K562 (cell line): ENCODE measurements at regions not wholly inside any gene's neighbourhood (a gene's known extent, or its start where the extent isn't known, plus 50 kb on each side); places are given as distances from the start of the nearest gene placed in this dataset.

Source experiments
- ATAC-seq: fragments of 200-7000 bp; cut with Tn5 transposase; 3 replicates; pipeline ENCODE4 v1.9.1; 2020; ENCODE audit warnings: moderate library complexity
- BruUV-seq: library from RNA; stranded (reverse); fragments of 400-500 nt; replicated peaks from 2 replicates; lab custom pipeline; 2021; lab: Mats Ljungman, UMichigan
- CTCF ChIA-PET: fragments of 300-600 bp; formaldehyde crosslinking; extraction: SDS; loops from one replicate; lab custom pipeline; 2021; ENCODE audit warnings: low intra/inter-chr PET ratio; lab: Yijun Ruan, JAX
- POLR2A ChIA-PET: fragments of 300-600, 350-650 bp; sonication (Branson Sonifier 250); formaldehyde crosslinking; extraction: SDS; loops from one replicate; lab custom pipeline; 2021; ENCODE audit warnings: antibody characterized with exemption, inconsistent platforms; lab: Yijun Ruan, JAX
- DNase-seq, 4 experiments: peaks; one replicate each; pipeline versions ENCODE4 v3.0.0 to v3.0.0-alpha.2; 2011 to 2018; ENCODE audit warnings: low spot score in 3 of 4, mixed read lengths in 3 of 4; ENCODE audit errors: extremely low read depth in 1 of 4
- FAIRE-seq: peaks from 2 replicates; lab custom pipeline; 2011; peaks lifted over from hg19 to GRCh38; lab: Jason Lieb, UNC
- H2AFZ ChIP-seq: 2 replicates; pipeline ENCODE4 v1.6.0; 2011; ENCODE audit warnings: low read depth, low read length, control low read depth, inconsistent platforms
- H3K27ac ChIP-seq: fragments of 200-600 bp; 3 replicates; pipeline ENCODE4 v1.8.0; 2011; ENCODE audit warnings: low read depth, mild to moderate bottlenecking, control low read depth, inconsistent platforms, low read length, moderate library complexity, mixed read lengths; ENCODE audit errors: extremely low read depth
- H3K27me3 ChIP-seq, 2 experiments: fragments of 300-600 bp in 1 of 2; 2 replicates in 1 of 2; 3 replicates in 1 of 2; pipeline versions ENCODE4 v1.6.0 to v1.8.0; 2011; ENCODE audit warnings: inconsistent platforms in 2 of 2, low read length in 2 of 2, mild to moderate bottlenecking in 1 of 2, mixed read lengths in 1 of 2, moderate library complexity in 1 of 2; ENCODE audit not compliant: control insufficient read depth in 2 of 2, insufficient read depth in 2 of 2
- H3K36me3 ChIP-seq: fragments of 300-600 bp; 3 replicates; pipeline ENCODE4 v1.8.0; 2011; ENCODE audit warnings: mild to moderate bottlenecking, low read length, inconsistent platforms; ENCODE audit not compliant: control insufficient read depth, insufficient read depth
- H3K4me1 ChIP-seq, 2 experiments: fragments of 200-600 bp in 1 of 2; replicated peaks in 1 of 2; 2 replicates in 1 of 2; 3 replicates in 1 of 2; pipeline versions ENCODE4 v1.5.1 to v1.8.0; 2011; ENCODE audit warnings: inconsistent platforms in 2 of 2, low read length in 2 of 2, mild to moderate bottlenecking in 1 of 2, mixed read lengths in 1 of 2, moderate library complexity in 1 of 2; ENCODE audit not compliant: control insufficient read depth in 2 of 2, insufficient read depth in 2 of 2
- H3K4me2 ChIP-seq: 2 replicates; pipeline ENCODE4 v1.6.1; 2011; ENCODE audit warnings: low read length, control low read depth, inconsistent platforms, mixed read lengths; ENCODE audit not compliant: insufficient read depth
- H3K4me3 ChIP-seq: fragments of 200-600 bp; sonication (generic), shearing (Covaris generic); 2 replicates; pipeline ENCODE4 v1.5.1; 2016; ENCODE audit warnings: control low read depth, inconsistent platforms
- H3K79me2 ChIP-seq: fragments of 200-600 bp; 3 replicates; pipeline ENCODE4 v1.8.0; 2011; ENCODE audit warnings: low read length, inconsistent platforms; ENCODE audit not compliant: control insufficient read depth, insufficient read depth
- H3K9ac ChIP-seq, 2 experiments: 2 replicates each; pipeline versions ENCODE4 v1.6.0 to v1.6.1; 2011; ENCODE audit warnings: low read depth in 2 of 2, low read length in 2 of 2, control low read depth in 1 of 2, inconsistent platforms in 1 of 2, mild to moderate bottlenecking in 1 of 2, mixed read lengths in 1 of 2; ENCODE audit not compliant: insufficient read depth in 1 of 2
- H3K9me1 ChIP-seq: one replicate; pipeline ENCODE4 v1.6.0; 2011; ENCODE audit warnings: inconsistent platforms, mild to moderate bottlenecking, low read length, moderate library complexity; ENCODE audit not compliant: control insufficient read depth, insufficient read depth
- H3K9me3 ChIP-seq: replicated peaks from 2 replicates; pipeline ENCODE4 v1.5.1; 2011; ENCODE audit warnings: low read depth, low read length, inconsistent platforms; ENCODE audit not compliant: control insufficient read depth, insufficient read depth
- H4K20me1 ChIP-seq: replicated peaks from 2 replicates; pipeline ENCODE4 v1.6.1; 2011; ENCODE audit warnings: low read length, inconsistent platforms, mixed read lengths; ENCODE audit not compliant: control insufficient read depth, insufficient read depth
- C11orf30 ChIP-seq: fragments of 450-650 bp; IDR thresholded peaks from 2 replicates; pipeline ENCODE4 v1.6.1; 2016; ENCODE audit warnings: low read depth, mild to moderate bottlenecking
- EP300 ChIP-seq: IDR thresholded peaks from 2 replicates; pipeline ENCODE4 v1.6.1; 2012; ENCODE audit warnings: low read length, improper control_type of control experiment
- JUND ChIP-seq, 2 experiments: IDR thresholded peaks; 2 replicates in 1 of 2; 3 replicates in 1 of 2; pipeline ENCODE4 v1.6.1; 2011; ENCODE audit warnings: borderline replicate concordance in 2 of 2, low read depth in 2 of 2, low read length in 2 of 2, improper control_type of control experiment in 1 of 2, missing biosample characterization in 1 of 2, missing genetic modification characterization in 1 of 2, missing genetic modification reagents in 1 of 2
- STAT5A ChIP-seq: IDR thresholded peaks from 2 replicates; pipeline ENCODE4 v1.6.1; 2012; ENCODE audit warnings: low read length, inconsistent platforms, borderline replicate concordance
- TAL1 ChIP-seq: fragments of 450-650 bp; IDR thresholded peaks from 2 replicates; pipeline ENCODE4 v1.6.1; 2016; ENCODE audit warnings: mild to moderate bottlenecking
- XRCC5 ChIP-seq: fragments of 200-400 bp; formaldehyde crosslinking; IDR thresholded peaks from 2 replicates; pipeline ENCODE4 v1.6.1; 2017; ENCODE audit warnings: low read depth, mild to moderate bottlenecking, low read length
- ZNF436 ChIP-seq: fragments of 250-450, 450-650 bp; sonication (Bioruptor Pico); formaldehyde crosslinking; IDR thresholded peaks from 2 replicates; pipeline ENCODE4 v1.7.0; 2020; ENCODE audit warnings: mild to moderate bottlenecking
- ZNF551 ChIP-seq: fragments of 250-450 bp; sonication (Bioruptor Pico); IDR thresholded peaks from 2 replicates; pipeline ENCODE4 v1.5.0; 2021; ENCODE audit warnings: mild to moderate bottlenecking, moderate library complexity
- ZNF561 ChIP-seq: fragments of 450-650 bp; formaldehyde crosslinking; conservative IDR thresholded peaks from 2 replicates; pipeline ENCODE4 v1.4.0; 2020; ENCODE audit warnings: mild to moderate bottlenecking, moderate library complexity
- ZNF77 ChIP-seq: fragments of 250-450 bp; sonication (Bioruptor Pico); IDR thresholded peaks from 2 replicates; pipeline ENCODE4 v1.5.0; 2020
- WGBS: fragments of 100-300 bp; shearing (Covaris generic); methylation state at CpG from one replicate; pipeline ENCODE4 v1.1.6; 2016; ENCODE audit warnings: low coverage, mixed read lengths; ENCODE audit not compliant: insufficient coverage; ENCODE audit errors: missing lambda C conversion rate; 5-methylcytosine and 5-hydroxymethylcytosine counted together
- in situ Hi-C: fragments of 300-500 bp; cut with MboI; formaldehyde crosslinking; loops from 4 replicates; pipeline ENCODE4 v1.15.0; 2018; ENCODE audit warnings: inconsistent platforms, mixed read lengths
- intact Hi-C: fragments of 100-400 bp; cut with micrococcal nuclease; formaldehyde crosslinking; loops from 2 replicates; pipeline ENCODE4 v1.14.2; 2022
- TF ChIP-seq, protein P1 (sequence below): fragments of 250-450 bp; sonication (Bioruptor Pico); IDR thresholded peaks from 2 replicates; pipeline ENCODE4 v1.8.0; 2022; ENCODE audit warnings: moderate library complexity, mild to moderate bottlenecking, inconsistent platforms

DNA sequence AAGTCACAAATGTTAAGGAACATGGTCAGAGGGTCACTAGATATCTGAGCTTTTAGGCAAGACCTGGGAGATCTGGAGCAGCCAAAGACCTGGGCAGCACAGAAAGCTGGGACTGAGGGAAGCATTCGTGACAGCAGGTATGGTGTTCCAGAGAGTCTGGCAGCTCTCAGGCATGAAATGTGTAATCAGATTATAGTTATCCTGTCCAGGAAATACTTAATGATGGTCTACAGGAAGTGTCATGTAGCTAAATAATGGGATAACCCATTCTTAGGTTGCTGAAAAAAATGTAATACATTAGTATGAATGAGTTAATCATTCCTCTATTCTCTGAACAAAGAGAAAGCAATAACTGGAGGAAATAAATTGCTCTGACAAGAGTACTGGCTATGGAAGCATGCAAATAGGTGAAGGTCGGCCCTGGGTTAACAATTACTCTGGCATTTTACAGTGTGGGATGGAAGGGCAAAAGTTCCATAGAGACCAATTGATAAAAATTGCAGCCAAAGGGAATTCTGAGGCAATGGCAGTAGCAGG is 740.5 kb downstream of the CBLN4 start:
- BruUV-seq = no TSS peak
- FAIRE-seq (no peak), ATAC-seq (no peak), DNase-seq (no peak)
- ChIA-PET POLR2A (no interaction called here), CTCF (no interaction called here)
- no peak overlapping the region for H3K9ac ChIP-seq
- H3K9me1 ChIP-seq = no peaks in the 10 kb centered on the region
- no peaks in the 10 kb centered on the region for H3K79me2 ChIP-seq
- H3K36me3 ChIP-seq = no peaks in the 10 kb centered on the region
- no peak overlapping the region for H2AFZ ChIP-seq
- in situ Hi-C loops = no loop called here
- H3K4me2 ChIP-seq = no peak overlapping the region
- no peak overlapping the region for H3K27ac ChIP-seq
- WGBS = 0% methylated on average over 2 of the region's 2 CpGs
- no peak overlapping the region for H3K4me3 ChIP-seq
- H4K20me1 ChIP-seq = no peaks in the 10 kb centered on the region
- H3K4me1 ChIP-seq = no peaks in the 10 kb centered on the region
- intact Hi-C loops = no loop called here
- H3K27me3 ChIP-seq = no peaks in the 10 kb centered on the region
- TF ChIP-seq ZNF561 (CRISPR knock-in tag) = no peak
- no peak for TF ChIP-seq C11orf30
- TF ChIP-seq STAT5A = no peak
- no peak for TF ChIP-seq JUND (IDR thresholded peaks at IDR 0.05; ENCODE audit: borderline replicate concordance, low read depth, low read length)
- TF ChIP-seq JUND (tag; IDR thresholded peaks at IDR 0.05; ENCODE audit: borderline replicate concordance, low read depth, low read length) = no peak
- TF ChIP-seq, protein P1, sequence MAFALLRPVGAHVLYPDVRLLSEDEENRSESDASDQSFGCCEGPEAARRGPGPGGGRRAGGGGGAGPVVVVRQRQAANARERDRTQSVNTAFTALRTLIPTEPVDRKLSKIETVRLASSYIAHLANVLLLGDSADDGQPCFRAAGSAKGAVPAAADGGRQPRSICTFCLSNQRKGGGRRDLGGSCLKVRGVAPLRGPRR = no peak
- no peak for TF ChIP-seq ZNF77 (CRISPR knock-in tag)
- TF ChIP-seq ZNF551 = no peak
- TF ChIP-seq XRCC5 = no peak
- no peak for TF ChIP-seq ZNF436
- TF ChIP-seq TAL1 = no peak
- no peak for TF ChIP-seq EP300
- no peaks in the 10 kb centered on the region for H3K9me3 ChIP-seq
